ENCODE measurements at regions not wholly inside any gene's neighbourhood (a gene's known extent, or its start where the extent isn't known, plus 50 kb on each side); places are given as distances from the start of the nearest gene placed in this dataset.
A peak's percentile ranks its signal among the peaks of the same experiment; 100 is the strongest.

- Mint-ChIP-seq H3K4me3 (no peak overlapping the region), H3K4me1 (peaks cover 31% of the 10 kb centered on the region), H3K27me3 (ENCODE audit: low read depth) (no peaks in the 10 kb centered on the region), H3K27ac (peak overlapping the region in 2 of 3 experiments; percentile 43 to 91), H3K36me3 (ENCODE audit: low read depth) (no peaks in the 10 kb centered on the region), H3K9me3 (no peaks in the 10 kb centered on the region)
- no peak for TF ChIP-seq CTCF (IDR thresholded peaks at IDR 0.05; ENCODE audit: unreplicated experiment in 3 of 3)
Measured at GRCh38 chr7:41892356-41893100, 189.6 kb upstream of the INHBA start.

GRCh38 chr7:41891950-41892349, 189.1 kb upstream of the INHBA start:
- no peaks in the 10 kb centered on the region for H3K36me3 Mint-ChIP-seq (ENCODE audit: low read depth)
- H3K9me3 Mint-ChIP-seq: no peaks in the 10 kb centered on the region
- TF ChIP-seq CTCF (IDR thresholded peaks at IDR 0.05; ENCODE audit: unreplicated experiment in 3 of 3): no peak
- H3K27me3 Mint-ChIP-seq (ENCODE audit: low read depth): no peaks in the 10 kb centered on the region
- H3K27ac Mint-ChIP-seq: peak overlapping the region in 2 of 3 experiments; percentile 89 to 91
- H3K4me3 Mint-ChIP-seq: no peak overlapping the region
- peaks cover 37% of the 10 kb centered on the region for H3K4me1 Mint-ChIP-seq

GRCh38 chr7:41890631-41891274, 187.9 kb upstream of the INHBA start:
- Mint-ChIP-seq H3K27me3 (ENCODE audit: low read depth) (no peaks in the 10 kb centered on the region), H3K4me3 (peak overlapping the region in 2 of 3 experiments; percentile 7 to 21), H3K36me3 (ENCODE audit: low read depth) (no peaks in the 10 kb centered on the region), H3K9me3 (no peaks in the 10 kb centered on the region), H3K27ac (peak overlapping the region; percentile 80 to 91 (median 89)), H3K4me1 (peaks cover 47% of the 10 kb centered on the region)
- TF ChIP-seq CTCF (IDR thresholded peaks at IDR 0.05; ENCODE audit: unreplicated experiment in 3 of 3): no peak

- H3K36me3 Mint-ChIP-seq (ENCODE audit: low read depth): no peaks in the 10 kb centered on the region
- no peaks in the 10 kb centered on the region for H3K27me3 Mint-ChIP-seq (ENCODE audit: low read depth)
- peak overlapping the region in 2 of 3 experiments; percentile 30 to 97 for H3K27ac Mint-ChIP-seq
- H3K9me3 Mint-ChIP-seq: no peaks in the 10 kb centered on the region
- peaks cover 60% of the 10 kb centered on the region for H3K4me1 Mint-ChIP-seq
- no peak for TF ChIP-seq CTCF (IDR thresholded peaks at IDR 0.05; ENCODE audit: unreplicated experiment in 3 of 3)
- no peak overlapping the region for H3K4me3 Mint-ChIP-seq
Measured at GRCh38 chr7:41889472-41889871, 186.6 kb upstream of the INHBA start.

GRCh38 chr7:41889040-41889439, 186.2 kb upstream of the INHBA start:
- no peaks in the 10 kb centered on the region for H3K9me3 Mint-ChIP-seq
- peak overlapping the region in 2 of 3 experiments; percentile 30 to 97 for H3K27ac Mint-ChIP-seq
- H3K4me1 Mint-ChIP-seq: peaks cover 61% of the 10 kb centered on the region
- H3K36me3 Mint-ChIP-seq (ENCODE audit: low read depth): no peaks in the 10 kb centered on the region
- no peak for TF ChIP-seq CTCF (IDR thresholded peaks at IDR 0.05; ENCODE audit: unreplicated experiment in 3 of 3)
- H3K27me3 Mint-ChIP-seq (ENCODE audit: low read depth): no peaks in the 10 kb centered on the region
- H3K4me3 Mint-ChIP-seq: no peak overlapping the region
